ENCODE measurements at regions not wholly inside any gene's neighbourhood (a gene's known extent, or its start where the extent isn't known, plus 50 kb on each side); places are given as distances from the start of the nearest gene placed in this dataset.

DNA sequence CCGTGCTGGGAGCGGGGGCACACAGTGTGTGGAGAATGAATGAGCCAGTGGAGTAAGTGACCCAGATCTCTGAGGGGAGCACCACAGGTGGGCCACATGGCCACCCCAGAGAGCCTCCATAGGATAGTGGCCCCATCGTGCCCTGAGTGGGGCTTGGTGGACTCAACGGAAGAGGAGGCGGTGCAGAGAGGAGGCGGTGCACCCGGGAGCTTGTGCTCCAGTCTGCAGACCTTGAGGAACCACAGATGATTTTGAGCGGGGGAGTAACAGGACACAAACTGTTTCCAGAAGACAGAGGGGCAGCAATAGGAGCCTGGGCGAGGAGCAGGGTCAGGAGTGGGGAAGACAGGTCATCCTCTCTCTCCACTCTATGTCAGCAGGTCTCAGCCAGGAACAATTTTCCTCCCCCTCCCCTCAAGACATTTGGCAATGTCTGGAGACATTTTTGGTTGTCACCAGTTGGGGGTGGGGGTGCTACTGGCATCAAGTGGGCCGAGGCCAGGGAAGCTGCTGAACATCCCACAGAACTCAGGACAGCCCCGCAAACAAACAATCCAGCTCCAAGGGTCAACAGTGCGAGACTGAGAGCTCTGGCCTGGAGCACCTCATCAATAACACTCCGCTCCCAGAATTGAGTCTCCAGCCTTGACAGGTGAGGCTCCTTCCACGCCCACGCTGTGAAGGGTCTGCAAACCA lies 182.2 kb downstream of the USP12 start:
- Histone ChIP-seq H3K9me3 (ENCODE audit: control insufficient read depth in 1 of 2, insufficient read depth in 1 of 2, low read depth in 1 of 2, low read length in 2 of 2) (no peaks in the 10 kb centered on the region), H3K4me3 (replicated peaks in 1 of 2; ENCODE audit: low read depth in 1 of 2, low read length in 2 of 2) (no peak overlapping the region), H3K9me2 (ENCODE audit: insufficient read depth) (no peaks in the 10 kb centered on the region), H3K4me2 (ENCODE audit: low read length) (no peak overlapping the region), H3K27me3 (ENCODE audit: insufficient read depth, low read length) (no peaks in the 10 kb centered on the region), H3K9ac (ENCODE audit: low read length) (no peak overlapping the region), H3K27ac (ENCODE audit: low read depth, low read length) (no peak overlapping the region), H4K20me1 (ENCODE audit: insufficient read depth) (no peaks in the 10 kb centered on the region), H3K4me1 (ENCODE audit: control insufficient read depth in 1 of 2, insufficient read depth in 2 of 2, low read length in 2 of 2) (peaks cover 0 to 3% of the 10 kb centered on the region in 2 experiments; a peak in 1 of 4 replicates), H3K79me2 (ENCODE audit: insufficient read depth, low read length) (no peaks in the 10 kb centered on the region), H2AFZ (ENCODE audit: low read depth, low read length, poor library complexity, severe bottlenecking) (no peak overlapping the region), H3K36me3 (ENCODE audit: control insufficient read depth in 1 of 2, insufficient read depth in 2 of 2, low read length in 2 of 2) (no peaks in the 10 kb centered on the region)
- ChIA-PET CTCF (interaction anchor here (0.9 kb wide), 1 partner anchor 373 kb away, joined by 4 read pairs; no protein-coding TSS in a partner anchor), RAD21 (ENCODE audit: low non-redundant PET in 1 of 2, low total read pairs in 2 of 2, uncharacterized antibody in 2 of 2, unreplicated experiment in 2 of 2) (no interaction called here), POLR2A (no interaction called here)
- no peak for TF ChIP-seq YY1 (IDR thresholded peaks at IDR 0.05; ENCODE audit: extremely low read depth, insufficient replicate concordance, low read depth, low read length)
- TF ChIP-seq ATF3 (IDR thresholded peaks at IDR 0.05) = no peak
- TF ChIP-seq TCF7L2 (IDR thresholded peaks at IDR 0.05; ENCODE audit: borderline replicate concordance, extremely low read depth, insufficient read depth, insufficient read length) = no peak
- no peak for TF ChIP-seq POLR2AphosphoS5 (IDR thresholded peaks at IDR 0.05; ENCODE audit: low read depth, low read length)
- TF ChIP-seq ZBTB33 (IDR thresholded peaks at IDR 0.05; ENCODE audit: extremely low read depth, insufficient replicate concordance, low read length) = no peak
- no peak for TF ChIP-seq EGR1 (IDR thresholded peaks at IDR 0.05; ENCODE audit: low read depth)
- no peak for TF ChIP-seq JUND (IDR thresholded peaks at IDR 0.05)
- no peak for DNase-seq (ENCODE audit: low read depth, low spot score)
- no TSS peak for BruUV-seq (replicated peaks)
- no peak for ATAC-seq
- intact Hi-C loops (cut with micrococcal nuclease) = loop anchor here (5.0 to 10.0 kb wide), 2 partner anchors 838 to 995 kb away; partner anchors contain the start of gene URAD
